Ovary (tissue), 3 donors: ENCODE measurements at regions not wholly inside any gene's neighbourhood (a gene's known extent, or its start where the extent isn't known, plus 50 kb on each side); places are given as distances from the start of the nearest gene placed in this dataset.

Experiments
- CTCF ChIP-seq, 3 donors: fragments of 450-650 bp in 2 of 3; fragments of 200-600 bp in 1 of 3; IDR thresholded peaks; one replicate each; pipeline versions ENCODE4 v1.5.1 to v1.8.0; 2016 to 2022; ENCODE audit warnings: antibody characterized with exemption in 3 of 3, mild to moderate bottlenecking in 1 of 3
- EP300 ChIP-seq: sonication (generic); formaldehyde crosslinking; IDR thresholded peaks from one replicate; pipeline ENCODE4 v1.6.1; 2017; ENCODE audit warnings: antibody characterized with exemption
- POLR2A ChIP-seq: fragments of 450-650 bp; IDR thresholded peaks from one replicate; pipeline ENCODE4 v1.6.1; 2017; ENCODE audit warnings: antibody characterized with exemption, mild to moderate bottlenecking, moderate library complexity
- donor health status: DM: no; HTN: no; CAD: no.

- TF ChIP-seq POLR2A (no peak), CTCF (IDR thresholded peaks at IDR 0.05) (no peak), EP300 (no peak)
Observed at GRCh38 chr12:75838309-75838708, 193.3 kb downstream of the PHLDA1 start.
